ENCODE measurements at regions not wholly inside any gene's neighbourhood (a gene's known extent, or its start where the extent isn't known, plus 50 kb on each side); places are given as distances from the start of the nearest gene placed in this dataset.
"Not testable (repeated sequence)": the region's sequence is repeated elsewhere in the genome, so short reads cannot be mapped to it uniquely, and the experiment has no call there.

- DNase-seq (ENCODE audit: low read depth in 2 of 2), result no peak
These were observed 557.7 kb upstream of the CDH5 start for GRCh38 chr16:65808790-65809189.

DNA sequence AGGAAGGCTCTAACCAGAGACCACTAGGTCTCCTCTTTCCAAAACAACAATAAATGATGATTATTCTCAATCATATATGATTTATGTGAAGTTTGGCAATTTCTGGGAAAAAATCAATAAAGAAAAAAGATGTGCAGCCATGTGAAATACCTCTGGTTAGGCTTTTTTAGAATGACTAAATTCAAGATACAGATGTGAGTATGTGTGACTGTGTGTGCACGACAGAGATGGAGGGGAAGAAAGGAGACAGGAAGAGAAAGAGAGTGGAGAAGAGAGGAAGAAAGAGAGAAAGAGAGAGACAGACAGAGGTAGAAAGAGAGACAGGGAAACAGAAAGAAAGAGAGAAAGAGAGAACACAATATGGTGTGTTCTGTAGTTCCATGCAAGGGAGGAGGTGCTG is 558.6 kb upstream of the CDH5 start:
- DNase-seq (ENCODE audit: low read depth in 2 of 2), result no peak

- not testable (repeated sequence) for DNase-seq (ENCODE audit: low read depth in 2 of 2)
These were observed 560.8 kb upstream of the CDH5 start for GRCh38 chr16:65805704-65806103.

DNA sequence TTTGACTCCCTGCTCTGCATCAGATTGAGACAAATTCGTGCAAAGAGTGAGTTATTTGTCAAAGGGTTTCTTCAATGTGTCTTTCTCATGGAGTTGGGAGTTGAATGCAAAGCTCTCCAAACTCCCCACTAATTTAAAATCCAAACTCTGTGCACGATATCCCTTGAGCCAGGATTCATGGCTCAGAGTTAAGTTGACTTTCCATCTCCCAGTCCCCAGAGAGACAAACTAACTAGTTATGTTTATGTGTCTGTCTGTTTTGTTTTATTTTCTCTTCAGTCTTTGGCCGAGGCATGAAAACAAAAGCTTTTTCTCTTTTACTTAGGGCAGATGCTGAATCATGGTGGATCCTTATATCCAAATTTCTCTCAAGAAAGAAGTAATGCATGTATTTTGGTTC is 570.0 kb upstream of the CDH5 start:
- no peak for DNase-seq (ENCODE audit: low read depth in 2 of 2)

DNA sequence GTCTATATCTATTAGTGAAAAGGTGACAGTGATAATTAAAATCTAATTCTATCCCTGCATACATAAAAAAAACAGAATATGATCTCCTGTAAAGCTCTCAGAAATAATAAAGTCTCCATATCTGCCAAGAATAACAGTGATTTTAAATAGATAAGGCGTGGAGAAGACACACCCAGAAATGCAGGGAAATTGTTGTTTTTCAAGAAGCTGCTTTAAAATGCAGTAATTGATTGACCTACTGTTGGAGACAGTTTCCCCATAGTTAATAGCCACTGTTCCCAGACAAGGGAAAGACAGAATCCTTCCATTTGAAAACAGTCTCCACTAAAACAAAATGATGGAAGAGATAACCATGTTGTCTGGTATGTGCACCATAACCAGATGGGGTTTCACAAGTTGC is 571.5 kb upstream of the CDH5 start:
- DNase-seq (ENCODE audit: low read depth in 2 of 2), result no peak

GRCh38 chr16:65793781-65794180 is 572.7 kb upstream of the CDH5 start:
- no peak for DNase-seq (ENCODE audit: low read depth in 2 of 2)

- no peak for DNase-seq (ENCODE audit: low read depth in 2 of 2)
These were observed 575.7 kb upstream of the CDH5 start for GRCh38 chr16:65790768-65791167.

DNA sequence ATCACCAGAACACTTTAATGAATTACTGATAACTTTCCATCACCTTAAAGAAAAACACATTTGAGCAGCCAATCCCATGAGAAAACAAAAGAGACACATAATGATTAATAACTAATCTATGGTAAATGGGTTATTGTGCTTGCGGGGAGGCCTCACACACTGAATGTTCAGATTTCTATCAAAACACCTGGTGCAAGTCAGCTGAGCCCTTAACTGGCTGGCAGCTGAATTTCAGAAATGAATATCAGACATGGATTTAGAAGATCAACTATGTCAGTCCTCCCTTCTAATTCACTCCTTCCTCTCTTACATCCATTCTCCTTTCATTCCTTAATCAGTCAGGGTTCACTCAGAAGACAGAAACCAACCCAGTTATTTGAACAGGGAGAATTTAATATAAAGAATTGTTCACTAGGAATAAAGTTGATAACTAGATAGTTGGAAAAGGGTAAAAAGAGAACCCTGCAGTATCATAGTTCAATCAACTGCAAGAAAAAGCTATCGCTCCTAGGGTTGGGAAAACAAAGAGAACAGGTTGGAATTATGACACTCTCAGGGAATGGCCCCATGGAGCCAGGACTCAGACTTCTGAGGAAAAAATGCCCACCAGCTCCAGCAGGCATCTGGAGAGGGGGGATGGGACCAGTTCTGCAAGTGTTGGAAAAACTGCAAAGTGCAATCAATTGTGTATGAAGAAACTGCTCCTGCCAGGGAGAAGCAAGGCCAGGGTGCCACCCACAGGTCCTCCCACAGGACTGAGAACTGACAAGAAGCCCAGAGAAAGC is 577.1 kb upstream of the CDH5 start:
- DNase-seq (ENCODE audit: low read depth in 2 of 2), result no peak

- DNase-seq (ENCODE audit: low read depth in 2 of 2), result no peak
These were observed 577.9 kb upstream of the CDH5 start for GRCh38 chr16:65788434-65789140.

- no peak for DNase-seq (ENCODE audit: low read depth in 2 of 2)
These were observed 578.6 kb upstream of the CDH5 start for GRCh38 chr16:65787921-65788320.

GRCh38 chr16:65786916-65787315 is 579.6 kb upstream of the CDH5 start:
- DNase-seq (ENCODE audit: low read depth in 2 of 2), result no peak

DNA sequence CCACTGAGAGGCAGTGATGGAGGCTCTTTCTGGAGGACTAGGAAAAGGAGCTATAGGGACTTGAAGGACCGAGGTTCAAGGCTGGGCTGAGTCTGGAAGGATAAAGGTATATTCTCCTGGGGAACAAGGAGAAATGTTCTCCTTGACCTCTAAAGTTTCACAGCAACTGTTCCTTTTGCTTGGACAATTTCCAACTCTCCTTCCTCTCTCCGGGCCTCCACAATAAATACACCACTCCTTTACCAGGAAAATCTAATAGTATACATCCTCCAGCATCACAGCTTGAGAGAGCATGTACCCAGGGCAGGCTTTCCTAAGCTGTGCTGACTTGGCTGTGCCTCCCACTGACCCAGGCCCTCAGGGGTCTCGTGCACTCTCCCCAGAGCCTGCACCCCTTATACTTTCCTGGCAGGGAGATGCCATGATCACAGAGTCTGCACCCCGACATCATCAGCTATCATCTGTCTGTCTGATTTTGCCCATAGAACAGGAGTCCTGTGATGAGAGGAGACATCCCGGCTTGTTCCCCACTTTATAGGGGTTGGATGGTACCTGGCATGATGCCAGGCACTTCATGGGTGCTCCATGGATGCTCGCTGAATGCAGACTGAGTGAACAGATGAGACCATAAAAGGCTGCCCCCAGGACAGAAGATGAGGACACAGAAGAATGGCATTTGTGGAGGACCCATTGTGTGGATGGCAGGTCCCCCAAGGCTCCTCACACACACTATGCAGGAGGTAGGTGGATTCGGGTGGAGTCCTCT is 582.6 kb upstream of the CDH5 start:
- no peak for DNase-seq (ENCODE audit: low read depth in 2 of 2)

GRCh38 chr16:65782611-65783600 is 583.6 kb upstream of the CDH5 start:
- no peak for DNase-seq (ENCODE audit: low read depth in 2 of 2)

GRCh38 chr16:65781855-65782254 is 584.6 kb upstream of the CDH5 start:
- no peak for DNase-seq (ENCODE audit: low read depth in 2 of 2)

DNA sequence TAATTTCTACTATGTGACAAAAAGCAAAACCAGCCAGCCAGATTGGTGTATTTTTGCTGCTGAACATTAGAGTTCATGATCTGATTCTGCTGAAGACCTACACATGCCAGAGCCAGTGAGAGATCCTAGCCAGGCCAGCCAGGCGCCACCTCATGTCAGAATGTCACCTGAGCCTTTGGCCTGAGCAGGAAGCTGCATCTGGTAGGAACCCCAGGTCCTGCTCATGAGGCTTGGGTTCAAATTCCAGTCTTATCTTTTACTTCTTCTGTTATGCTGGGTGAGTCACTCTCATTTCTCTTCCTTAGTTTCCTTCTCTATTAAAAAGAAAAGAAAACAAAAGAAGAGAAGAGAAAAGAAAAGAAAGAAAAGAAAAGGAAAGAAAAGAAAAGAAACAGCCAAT is 585.1 kb upstream of the CDH5 start:
- DNase-seq (ENCODE audit: low read depth in 2 of 2), result no peak

GRCh38 chr16:65779201-65779600 is 587.3 kb upstream of the CDH5 start:
- DNase-seq (ENCODE audit: low read depth in 2 of 2), result no peak

DNA sequence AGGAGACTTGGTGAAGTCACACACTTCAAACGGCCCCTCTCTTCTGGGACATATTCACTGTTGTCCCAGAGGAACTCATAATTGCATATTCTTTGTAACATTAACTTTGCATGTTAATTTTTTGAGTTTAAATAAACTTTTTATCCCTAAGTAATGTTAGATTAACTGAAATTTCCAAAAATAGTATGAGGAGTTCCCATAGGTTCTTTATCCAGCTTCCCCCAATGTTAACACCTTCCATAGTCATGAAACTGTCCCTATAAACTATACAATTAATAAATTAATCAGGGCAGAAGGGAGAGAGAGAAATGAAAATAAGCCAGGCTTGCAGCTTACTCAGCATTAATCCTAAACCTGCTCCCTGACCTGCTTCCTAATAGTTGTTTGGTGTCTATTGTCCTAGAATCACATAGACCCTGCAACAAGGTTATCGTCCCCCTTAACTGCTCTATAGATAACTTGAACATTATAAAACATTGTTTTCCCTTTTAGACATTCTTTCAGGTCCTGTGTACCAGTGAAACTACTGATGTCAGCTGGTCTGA is 589.8 kb upstream of the CDH5 start:
- no peak for DNase-seq (ENCODE audit: low read depth in 2 of 2)

DNA sequence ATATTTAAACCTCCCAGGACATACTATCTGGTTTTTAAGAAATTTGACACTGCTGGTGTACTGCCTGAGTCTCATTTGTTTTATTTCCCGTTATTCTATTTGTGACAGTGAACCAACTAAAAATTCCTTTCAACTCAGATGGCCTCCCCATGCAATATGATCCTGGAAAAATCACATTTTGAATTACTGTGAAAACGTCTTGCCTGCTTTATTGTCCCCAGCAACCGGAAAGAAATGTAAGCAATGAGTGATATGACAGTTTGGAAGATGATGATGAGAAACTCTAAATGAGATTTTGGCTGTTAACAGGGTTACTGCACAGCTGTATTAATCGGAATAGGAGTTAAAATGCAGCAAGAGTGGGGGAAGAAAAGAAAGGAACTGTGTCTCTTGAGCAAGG is 590.7 kb upstream of the CDH5 start:
- DNase-seq (ENCODE audit: low read depth in 2 of 2), result no peak

DNA sequence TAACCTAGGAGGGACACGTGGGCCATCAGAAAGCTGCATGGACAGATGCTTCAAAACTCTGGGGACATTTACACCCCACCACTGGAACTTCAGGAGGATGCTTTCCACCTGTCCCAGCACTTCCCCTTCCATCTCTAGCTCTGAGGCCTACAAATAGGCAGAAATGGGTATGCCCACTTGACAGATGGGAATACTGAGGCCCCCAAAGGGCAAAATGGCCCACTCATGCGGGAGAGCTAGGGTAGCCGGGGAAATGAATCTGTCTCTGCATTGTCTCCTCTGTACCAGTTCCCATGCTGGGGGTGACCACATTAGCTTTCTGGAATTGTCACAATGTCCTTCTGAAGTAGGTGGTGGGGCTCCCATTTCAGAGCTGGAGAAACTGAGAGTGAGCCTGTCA is 592.1 kb upstream of the CDH5 start:
- no peak for DNase-seq (ENCODE audit: low read depth in 2 of 2)

DNA sequence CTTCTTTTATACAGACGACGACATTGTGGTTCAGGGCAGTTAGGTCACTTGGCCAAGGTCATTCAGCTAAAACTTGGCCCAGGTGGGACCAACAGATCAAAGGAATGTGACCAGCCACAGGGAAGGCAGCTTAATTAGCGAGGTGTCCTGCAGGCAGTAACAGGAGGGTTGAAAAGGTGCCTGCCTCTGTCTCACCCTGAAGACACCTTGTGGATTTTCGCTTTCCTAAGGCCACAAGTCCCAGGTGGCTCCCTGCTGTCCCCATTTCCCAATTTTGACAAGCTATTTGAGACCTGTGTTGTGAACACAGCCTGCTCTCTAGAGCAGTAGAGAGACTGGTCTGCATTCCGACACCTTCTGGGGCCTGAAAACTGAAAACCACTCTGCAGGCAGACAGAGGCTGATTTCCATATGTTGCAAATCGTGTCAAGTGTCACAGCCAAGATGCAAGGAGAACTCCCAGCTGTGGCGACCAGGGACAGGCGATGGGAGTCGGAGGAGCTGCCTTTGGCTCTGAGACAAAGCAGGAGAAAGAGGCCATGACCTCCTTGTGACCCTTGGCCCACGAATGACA is 593.1 kb upstream of the CDH5 start:
- no peak for DNase-seq (ENCODE audit: low read depth in 2 of 2)
